Activated naive CD8-positive, alpha-beta T cell treated with anti-CD3 and anti-CD28 coated beads, Interleukin-2, amount 50 U/mL, for 24 hours (primary cell): ENCODE measurements at regions not wholly inside any gene's neighbourhood (a gene's known extent, or its start where the extent isn't known, plus 50 kb on each side); places are given as distances from the start of the nearest gene placed in this dataset.
"Not testable (repeated sequence)": the region's sequence is repeated elsewhere in the genome, so short reads cannot be mapped to it uniquely, and the experiment has no call there.

ENCODE experiments used
- ATAC-seq: fragments of 150-1000 bp; cut with Tn5 transposase; one replicate; pipeline ENCODE4 v1.10.0; 2021
- DNase-seq: peaks from one replicate; pipeline ENCODE4 v3.0.0; 2021
- H3K27ac Mint-ChIP-seq: one replicate; pipeline ENCODE4 v1.8.0; 2021; ENCODE audit warnings: mild to moderate bottlenecking, mixed read lengths
- H3K27me3 Mint-ChIP-seq: one replicate; pipeline ENCODE4 v1.8.0; 2021; ENCODE audit warnings: mixed read lengths
- H3K36me3 Mint-ChIP-seq: one replicate; pipeline ENCODE4 v1.8.0; 2021; ENCODE audit warnings: low read depth, mixed read lengths
- H3K4me1 Mint-ChIP-seq: one replicate; pipeline ENCODE4 v1.8.0; 2021; ENCODE audit warnings: mixed read lengths
- H3K4me3 Mint-ChIP-seq: one replicate; pipeline ENCODE4 v1.8.0; 2021; ENCODE audit warnings: mild to moderate bottlenecking, moderate library complexity, mixed read lengths
- H3K9me3 Mint-ChIP-seq: one replicate; pipeline ENCODE4 v1.8.0; 2021; ENCODE audit warnings: mixed read lengths

DNA sequence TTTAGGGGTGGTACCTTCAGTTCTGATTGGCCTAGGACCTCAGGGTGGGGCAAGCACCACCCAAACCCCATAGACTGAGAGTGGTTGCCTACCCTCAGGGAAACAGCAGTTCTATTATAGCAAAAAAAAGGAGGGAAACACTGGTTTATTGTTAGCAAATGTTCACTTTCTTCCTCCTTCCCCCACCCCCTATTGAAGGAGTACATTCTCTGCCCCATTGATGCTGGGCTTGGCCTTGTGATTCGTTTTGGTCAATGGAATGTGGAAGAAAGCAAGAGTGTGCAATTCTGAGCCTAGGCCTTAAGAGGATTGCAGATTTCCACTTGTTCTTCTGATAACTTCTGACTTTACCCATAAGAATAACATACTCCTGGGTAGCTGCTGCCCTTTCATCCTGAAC is 255.8 kb downstream of the NFATC2 start:
- Mint-ChIP-seq H3K9me3 (no peaks in the 10 kb centered on the region), H3K27me3 (peaks cover 9% of the 10 kb centered on the region), H3K4me1 (no peaks in the 10 kb centered on the region), H3K4me3 (no peak overlapping the region), H3K27ac (no peak overlapping the region), H3K36me3 (no peaks in the 10 kb centered on the region)
- ATAC-seq (no peak), DNase-seq (no peak)

DNA sequence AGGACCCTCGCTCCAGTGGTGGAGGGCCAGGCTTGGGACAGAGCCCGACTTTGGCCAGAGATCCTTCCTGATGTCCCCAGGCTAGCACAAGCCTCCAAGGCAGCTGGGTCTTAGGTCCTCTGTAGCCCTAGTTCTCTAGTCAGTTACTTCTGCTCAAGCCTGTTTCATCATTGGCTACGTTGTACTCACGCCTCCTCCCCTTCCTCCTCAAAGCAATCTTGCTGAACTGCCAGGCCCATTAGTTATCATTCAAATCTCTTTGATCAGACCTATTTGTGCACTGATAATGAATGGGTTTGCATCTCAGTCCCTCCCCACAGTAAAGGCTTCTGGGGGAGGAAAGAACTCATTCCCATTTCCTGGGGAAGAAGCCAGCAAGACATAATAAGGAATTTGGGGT is 256.8 kb downstream of the NFATC2 start:
- no peak overlapping the region for H3K27ac Mint-ChIP-seq
- H3K4me1 Mint-ChIP-seq, result no peaks in the 10 kb centered on the region
- no peaks in the 10 kb centered on the region for H3K36me3 Mint-ChIP-seq
- no peak for ATAC-seq
- peaks cover 9% of the 10 kb centered on the region for H3K27me3 Mint-ChIP-seq
- H3K4me3 Mint-ChIP-seq, result no peak overlapping the region
- no peak for DNase-seq
- H3K9me3 Mint-ChIP-seq, result no peaks in the 10 kb centered on the region

DNA sequence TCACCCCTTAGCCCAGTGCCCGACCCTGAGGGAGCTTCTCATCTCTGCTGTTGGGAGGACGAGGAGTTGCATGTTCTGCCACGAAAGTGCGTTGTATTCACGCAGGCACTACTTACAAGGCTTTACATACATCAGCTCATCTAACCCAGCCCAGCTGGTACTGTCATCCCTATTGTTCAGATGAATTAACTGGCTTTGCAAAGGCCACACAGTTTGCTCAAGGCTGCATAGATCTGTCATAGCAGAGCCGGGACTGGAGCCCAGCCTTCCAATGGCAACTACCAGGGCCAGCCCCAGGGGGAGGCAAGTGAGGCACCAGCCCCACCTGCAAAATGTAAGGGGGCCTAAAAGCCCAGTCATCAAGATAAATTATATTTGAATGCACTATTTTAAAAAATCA is 257.6 kb downstream of the NFATC2 start:
- no peaks in the 10 kb centered on the region for H3K9me3 Mint-ChIP-seq
- ATAC-seq, result no peak
- H3K27me3 Mint-ChIP-seq, result peaks cover 12% of the 10 kb centered on the region
- no peaks in the 10 kb centered on the region for H3K4me1 Mint-ChIP-seq
- no peak for DNase-seq
- H3K4me3 Mint-ChIP-seq, result no peak overlapping the region
- no peak overlapping the region for H3K27ac Mint-ChIP-seq
- no peaks in the 10 kb centered on the region for H3K36me3 Mint-ChIP-seq

DNA sequence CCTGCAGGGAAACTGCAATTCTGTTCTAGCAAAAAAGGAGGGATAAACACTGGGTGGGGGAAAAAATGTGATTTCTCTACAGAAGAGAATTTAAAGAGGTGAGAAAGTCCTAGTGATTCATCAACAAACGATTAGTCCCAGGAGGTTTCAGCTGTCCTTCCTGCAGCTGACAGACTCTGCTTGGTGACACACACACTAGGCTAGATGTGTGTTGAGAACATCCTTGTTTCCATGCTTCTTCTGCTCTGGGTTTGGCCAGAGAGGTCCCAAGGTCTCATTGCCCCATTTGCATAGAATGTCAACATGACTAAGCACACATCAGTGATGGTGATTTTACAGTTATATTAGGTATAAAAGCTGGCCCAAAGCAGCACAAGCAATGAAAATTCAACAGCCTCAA is 258.3 kb downstream of the NFATC2 start:
- Mint-ChIP-seq H3K9me3 (no peaks in the 10 kb centered on the region), H3K27me3 (peaks cover 12% of the 10 kb centered on the region), H3K4me3 (no peak overlapping the region), H3K4me1 (no peaks in the 10 kb centered on the region), H3K36me3 (no peaks in the 10 kb centered on the region), H3K27ac (no peak overlapping the region)
- DNase-seq, result no peak
- no peak for ATAC-seq

DNA sequence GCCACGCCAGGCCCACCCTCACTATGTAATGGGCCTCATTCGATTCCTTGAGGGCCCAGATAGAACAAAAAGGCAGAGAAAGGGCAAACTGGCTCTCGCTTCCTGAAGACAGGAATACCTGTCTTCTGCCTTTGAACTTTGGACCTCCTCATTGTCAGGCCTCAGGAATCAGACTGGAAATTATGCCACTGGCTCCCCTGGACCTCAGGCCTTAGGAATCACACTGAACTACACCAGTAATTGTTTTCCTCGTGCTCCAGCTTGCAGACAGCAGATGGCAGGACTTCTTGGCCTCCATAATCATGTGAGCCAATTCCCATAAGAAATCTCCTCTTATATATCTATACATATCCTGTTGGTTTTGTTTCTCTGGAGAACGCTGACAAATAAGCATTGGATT is 258.6 kb upstream of the KCNG1 start:
- H3K36me3 Mint-ChIP-seq, result no peaks in the 10 kb centered on the region
- peaks cover 23% of the 10 kb centered on the region for H3K27me3 Mint-ChIP-seq
- ATAC-seq, result no peak
- no peak for DNase-seq
- H3K9me3 Mint-ChIP-seq, result no peaks in the 10 kb centered on the region
- no peak overlapping the region for H3K4me3 Mint-ChIP-seq
- H3K4me1 Mint-ChIP-seq, result no peaks in the 10 kb centered on the region
- H3K27ac Mint-ChIP-seq, result no peak overlapping the region

DNA sequence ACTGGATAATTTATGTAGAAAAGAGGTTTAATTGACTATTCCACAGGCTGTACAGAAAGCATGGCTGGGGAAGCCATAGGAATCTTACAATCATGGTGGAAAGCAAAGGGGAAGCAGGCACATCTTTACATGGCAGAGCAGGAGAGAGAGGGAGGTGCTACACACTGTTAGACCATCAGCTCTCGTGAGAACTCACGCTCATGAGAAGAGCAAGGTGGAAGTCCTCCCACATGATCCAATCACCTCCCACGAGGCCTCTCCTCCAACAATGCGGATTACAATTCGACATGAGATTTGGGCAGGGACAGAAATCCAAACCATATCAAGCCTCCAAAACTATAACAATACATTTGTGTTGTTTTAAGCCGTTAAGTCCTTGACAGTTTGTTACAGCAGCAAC is 257.1 kb upstream of the KCNG1 start:
- Mint-ChIP-seq H3K9me3 (no peaks in the 10 kb centered on the region), H3K36me3 (no peaks in the 10 kb centered on the region), H3K27me3 (peaks cover 21% of the 10 kb centered on the region), H3K27ac (no peak overlapping the region), H3K4me1 (no peaks in the 10 kb centered on the region), H3K4me3 (no peak overlapping the region)
- DNase-seq, result no peak
- ATAC-seq, result no peak

DNA sequence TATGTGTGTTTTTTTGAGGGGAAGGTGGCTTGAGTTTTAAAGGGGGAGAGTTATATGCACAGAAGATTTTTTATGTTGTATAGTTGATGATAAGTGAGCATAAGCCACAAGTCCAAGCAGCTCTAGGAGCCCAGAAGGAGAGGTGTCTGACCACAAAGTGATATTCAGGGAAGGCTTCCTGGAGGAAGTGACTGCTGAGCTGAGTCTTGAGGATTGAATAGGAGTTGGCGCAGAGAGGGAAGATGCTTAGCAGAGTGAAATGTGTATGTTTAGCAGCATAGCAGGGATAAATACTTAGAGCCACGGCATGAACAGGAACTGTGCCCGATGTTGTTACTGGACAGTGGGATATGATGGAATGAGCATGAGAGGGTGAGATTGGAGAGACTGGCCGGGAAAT is 255.1 kb upstream of the KCNG1 start:
- no peaks in the 10 kb centered on the region for H3K36me3 Mint-ChIP-seq
- peaks cover 28% of the 10 kb centered on the region for H3K27me3 Mint-ChIP-seq
- H3K9me3 Mint-ChIP-seq, result no peaks in the 10 kb centered on the region
- ATAC-seq, result no peak
- H3K4me3 Mint-ChIP-seq, result no peak overlapping the region
- H3K4me1 Mint-ChIP-seq, result no peaks in the 10 kb centered on the region
- no peak for DNase-seq
- H3K27ac Mint-ChIP-seq, result no peak overlapping the region

DNA sequence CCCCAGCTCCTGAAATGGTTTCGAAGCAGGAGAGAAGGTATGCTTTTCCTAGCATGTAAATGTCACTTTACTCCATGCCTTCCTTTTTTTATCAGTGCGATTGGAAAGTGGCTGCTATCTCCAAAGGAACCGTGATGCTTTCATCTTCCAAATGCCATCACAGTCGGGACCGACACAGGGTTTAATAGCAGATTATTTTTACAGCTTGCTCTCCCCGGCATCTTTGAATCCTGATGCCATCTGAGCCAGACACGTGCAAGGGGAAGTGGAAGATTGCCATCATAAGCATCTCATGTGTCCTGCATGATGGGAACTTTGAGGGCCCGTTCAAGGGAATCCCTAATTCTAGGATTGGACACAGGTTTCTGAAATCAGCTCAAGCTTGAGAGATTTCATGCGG is 253.4 kb upstream of the KCNG1 start:
- Mint-ChIP-seq H3K36me3 (no peaks in the 10 kb centered on the region), H3K4me3 (no peak overlapping the region), H3K27me3 (peaks cover 32% of the 10 kb centered on the region), H3K9me3 (no peaks in the 10 kb centered on the region), H3K4me1 (no peaks in the 10 kb centered on the region), H3K27ac (no peak overlapping the region)
- DNase-seq, result no peak
- ATAC-seq, result no peak

DNA sequence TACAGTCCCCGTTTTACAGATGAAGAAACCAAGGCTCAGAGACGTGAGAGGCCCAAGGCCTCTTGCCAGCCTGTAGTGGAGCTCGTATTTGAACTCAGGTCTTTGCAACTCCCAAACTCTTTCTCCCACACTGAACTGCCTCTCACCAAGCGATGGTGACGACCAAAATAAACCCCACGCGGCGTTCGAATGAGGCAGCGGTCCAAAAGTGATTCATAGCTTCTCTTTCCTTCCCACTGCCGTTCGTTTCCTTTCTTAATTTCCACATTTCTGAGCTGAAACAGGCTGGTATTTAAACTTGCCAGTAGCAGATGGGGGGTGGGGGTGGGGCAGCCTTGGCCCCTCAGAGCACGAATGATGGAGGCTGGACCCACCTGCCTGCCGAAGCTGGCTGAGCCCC is 252.9 kb upstream of the KCNG1 start:
- H3K4me1 Mint-ChIP-seq, result no peaks in the 10 kb centered on the region
- H3K9me3 Mint-ChIP-seq, result no peaks in the 10 kb centered on the region
- DNase-seq, result no peak
- H3K27me3 Mint-ChIP-seq, result peaks cover 32% of the 10 kb centered on the region
- H3K27ac Mint-ChIP-seq, result no peak overlapping the region
- H3K4me3 Mint-ChIP-seq, result no peak overlapping the region
- no peak for ATAC-seq
- H3K36me3 Mint-ChIP-seq, result no peaks in the 10 kb centered on the region

DNA sequence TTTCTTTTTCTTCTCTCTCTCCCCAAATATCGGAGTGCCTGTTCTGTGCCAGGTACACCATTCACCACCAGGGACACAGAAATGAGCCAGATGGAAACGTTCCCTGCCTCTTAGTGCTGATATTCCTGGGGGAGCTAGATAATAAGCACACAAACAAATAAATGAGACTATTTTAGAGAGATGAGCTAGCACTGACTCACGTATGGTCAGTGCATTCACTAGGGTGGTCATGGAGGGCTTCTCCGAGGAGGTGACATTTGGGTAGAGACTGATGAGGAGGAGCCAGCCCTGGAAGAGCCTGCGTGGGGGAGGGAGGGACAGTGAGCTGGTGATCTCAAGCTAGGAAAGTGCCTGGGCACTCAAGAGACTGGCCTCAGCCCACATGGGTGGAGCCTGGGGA is 252.3 kb upstream of the KCNG1 start:
- H3K27me3 Mint-ChIP-seq, result peaks cover 32% of the 10 kb centered on the region

DNA sequence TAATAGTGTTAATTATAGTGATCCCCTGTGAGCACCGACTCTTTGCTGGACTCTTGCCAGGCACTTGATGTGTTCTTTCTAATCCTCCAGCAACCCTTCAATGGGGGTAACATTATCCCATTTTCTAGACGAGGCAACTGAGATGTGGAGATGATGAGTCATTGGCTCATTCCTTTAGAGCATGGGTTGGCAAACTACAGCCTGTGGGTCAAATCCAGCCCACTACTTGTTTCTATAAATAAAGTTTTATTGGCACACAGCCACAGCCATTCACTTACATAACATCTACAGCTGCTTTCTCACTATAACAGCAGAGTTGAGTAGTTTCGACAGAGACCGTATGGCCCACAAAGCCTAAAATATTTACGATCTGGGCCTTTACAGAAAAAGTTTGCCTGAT is 249.5 kb upstream of the KCNG1 start:
- ATAC-seq (no peak), DNase-seq (no peak)
- H3K4me3 Mint-ChIP-seq, result no peak overlapping the region
- no peak overlapping the region for H3K27ac Mint-ChIP-seq
- no peaks in the 10 kb centered on the region for H3K4me1 Mint-ChIP-seq
- H3K9me3 Mint-ChIP-seq, result peaks cover 5% of the 10 kb centered on the region
- H3K27me3 Mint-ChIP-seq, result peaks cover 22% of the 10 kb centered on the region
- H3K36me3 Mint-ChIP-seq, result no peaks in the 10 kb centered on the region

More for the DNA sequence above, 252.3 kb upstream of the KCNG1 start:
- Mint-ChIP-seq H3K27ac (no peak overlapping the region), H3K4me3 (no peak overlapping the region), H3K9me3 (no peaks in the 10 kb centered on the region), H3K4me1 (no peaks in the 10 kb centered on the region), H3K36me3 (no peaks in the 10 kb centered on the region)
- ATAC-seq (no peak), DNase-seq (no peak)

DNA sequence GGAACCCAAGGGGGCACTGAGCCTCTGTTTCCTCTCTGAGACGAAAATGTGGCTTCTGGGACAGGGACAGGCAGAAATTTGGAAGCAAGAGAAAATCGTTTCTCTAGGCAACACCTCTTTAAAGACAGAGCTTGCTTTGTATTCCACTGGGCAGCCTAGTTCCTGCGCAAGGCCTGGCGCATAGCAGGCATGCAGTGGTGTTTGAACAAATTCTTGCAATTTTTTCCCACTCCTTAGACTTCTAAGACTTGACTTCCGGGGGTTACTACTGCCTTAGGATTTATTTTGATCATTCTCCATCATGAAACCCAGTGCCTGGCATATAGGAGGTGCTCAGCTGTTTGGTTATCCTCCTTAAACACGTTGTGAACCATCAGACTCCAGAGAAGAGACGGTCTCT is 249.0 kb upstream of the KCNG1 start:
- peaks cover 20% of the 10 kb centered on the region for H3K27me3 Mint-ChIP-seq
- no peak overlapping the region for H3K4me3 Mint-ChIP-seq
- peaks cover 5% of the 10 kb centered on the region for H3K9me3 Mint-ChIP-seq
- ATAC-seq, result no peak
- no peak overlapping the region for H3K27ac Mint-ChIP-seq
- no peaks in the 10 kb centered on the region for H3K4me1 Mint-ChIP-seq
- no peaks in the 10 kb centered on the region for H3K36me3 Mint-ChIP-seq
- DNase-seq, result no peak

DNA sequence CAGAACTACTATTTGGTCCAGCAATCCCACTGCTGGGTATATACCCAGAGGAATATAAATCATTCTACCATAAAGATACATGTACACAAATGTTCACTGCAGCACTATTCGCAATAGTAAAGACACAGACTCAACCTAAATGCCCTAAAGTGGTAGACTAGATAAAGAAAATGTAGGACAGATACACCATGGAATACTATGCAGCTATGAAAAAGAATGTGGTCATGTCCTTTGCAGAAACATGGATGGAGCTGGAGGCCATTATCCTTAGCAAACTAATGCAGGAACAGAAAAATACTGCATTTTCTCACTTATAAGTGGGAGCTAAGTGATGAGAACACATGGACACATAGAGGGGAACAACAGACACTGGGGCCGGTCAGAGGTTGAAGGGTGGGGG is 248.4 kb upstream of the KCNG1 start:
- not testable (repeated sequence) for H3K4me3 Mint-ChIP-seq, DNase-seq, H3K4me1 Mint-ChIP-seq, H3K36me3 Mint-ChIP-seq, H3K27ac Mint-ChIP-seq, ATAC-seq
- H3K9me3 Mint-ChIP-seq, result peaks cover 10% of the 10 kb centered on the region
- H3K27me3 Mint-ChIP-seq, result peaks cover 20% of the 10 kb centered on the region

DNA sequence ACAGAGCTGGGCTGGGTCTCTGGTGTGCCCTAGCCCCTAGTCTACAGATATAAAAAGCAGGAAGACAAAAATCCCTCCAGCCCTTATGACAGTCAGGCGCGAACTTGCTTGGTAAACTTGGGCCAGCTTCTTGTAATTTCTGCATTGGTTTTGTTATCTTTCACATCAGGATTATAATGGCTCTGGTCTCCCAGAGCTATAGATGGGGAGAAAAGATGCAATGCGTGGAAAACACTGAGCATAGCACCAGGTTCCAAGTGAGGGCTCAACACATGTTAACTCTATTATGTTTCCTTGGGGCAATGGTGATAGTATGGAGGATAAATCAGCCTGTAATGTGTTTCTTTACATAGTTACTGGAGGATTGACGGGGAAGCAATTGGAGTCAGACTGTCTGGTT is 246.8 kb upstream of the KCNG1 start:
- Mint-ChIP-seq H3K27ac (no peak overlapping the region), H3K9me3 (peaks cover 13% of the 10 kb centered on the region), H3K27me3 (peaks cover 15% of the 10 kb centered on the region), H3K4me3 (no peak overlapping the region), H3K36me3 (no peaks in the 10 kb centered on the region), H3K4me1 (no peaks in the 10 kb centered on the region)
- DNase-seq (no peak), ATAC-seq (no peak)

DNA sequence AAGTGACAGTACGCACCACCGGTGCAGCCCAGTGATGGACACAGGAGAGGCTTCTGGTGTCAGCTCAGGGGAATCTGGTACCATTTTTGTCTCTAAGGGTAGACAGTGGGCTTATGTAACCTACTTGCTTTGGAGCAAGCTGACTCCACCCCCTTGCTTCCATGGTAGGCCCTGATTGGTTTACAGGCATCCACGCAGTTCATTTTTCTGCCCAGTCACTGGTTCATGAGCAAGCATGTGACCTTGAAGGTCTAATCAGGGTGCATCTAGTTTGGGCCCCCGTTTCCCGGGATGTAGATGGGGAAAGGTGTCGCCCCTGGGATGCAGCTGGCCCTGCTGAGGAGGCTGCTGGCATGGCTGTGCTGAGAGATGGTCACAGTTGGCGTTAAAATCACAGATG is 244.8 kb upstream of the KCNG1 start:
- DNase-seq (no peak), ATAC-seq (no peak)
- Mint-ChIP-seq H3K27me3 (peaks cover 9% of the 10 kb centered on the region), H3K9me3 (peaks cover 13% of the 10 kb centered on the region), H3K4me3 (no peak overlapping the region), H3K27ac (no peak overlapping the region), H3K36me3 (no peaks in the 10 kb centered on the region), H3K4me1 (no peaks in the 10 kb centered on the region)

DNA sequence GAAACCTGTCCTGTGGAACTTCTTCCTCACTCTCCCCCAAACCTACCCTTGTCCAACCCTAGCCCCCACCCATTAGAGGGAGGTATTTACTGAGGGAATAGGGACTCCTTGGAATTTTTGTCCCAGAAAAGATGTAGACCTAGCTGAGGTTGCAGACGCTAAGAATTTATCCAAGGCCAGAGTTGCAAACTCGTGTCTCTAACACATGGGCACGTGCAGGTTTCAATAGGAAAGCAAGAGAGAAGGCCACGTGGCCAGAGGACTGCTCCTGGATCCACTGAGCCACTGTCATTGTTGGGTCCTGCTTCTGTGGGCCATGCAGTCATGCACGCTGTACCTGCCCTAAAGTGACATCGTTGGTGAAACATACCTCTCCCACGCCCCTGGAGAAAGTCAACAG is 243.4 kb upstream of the KCNG1 start:
- H3K27ac Mint-ChIP-seq, result no peak overlapping the region
- DNase-seq (no peak), ATAC-seq (no peak)
- no peaks in the 10 kb centered on the region for H3K4me1 Mint-ChIP-seq
- H3K4me3 Mint-ChIP-seq, result no peak overlapping the region
- H3K27me3 Mint-ChIP-seq, result peaks cover 9% of the 10 kb centered on the region
- H3K36me3 Mint-ChIP-seq, result no peaks in the 10 kb centered on the region
- H3K9me3 Mint-ChIP-seq, result peaks cover 13% of the 10 kb centered on the region
